ENCODE measurements at regions not wholly inside any gene's neighbourhood (a gene's known extent, or its start where the extent isn't known, plus 50 kb on each side); places are given as distances from the start of the nearest gene placed in this dataset.
"Not testable (repeated sequence)": the region's sequence is repeated elsewhere in the genome, so short reads cannot be mapped to it uniquely, and the experiment has no call there.

DNA sequence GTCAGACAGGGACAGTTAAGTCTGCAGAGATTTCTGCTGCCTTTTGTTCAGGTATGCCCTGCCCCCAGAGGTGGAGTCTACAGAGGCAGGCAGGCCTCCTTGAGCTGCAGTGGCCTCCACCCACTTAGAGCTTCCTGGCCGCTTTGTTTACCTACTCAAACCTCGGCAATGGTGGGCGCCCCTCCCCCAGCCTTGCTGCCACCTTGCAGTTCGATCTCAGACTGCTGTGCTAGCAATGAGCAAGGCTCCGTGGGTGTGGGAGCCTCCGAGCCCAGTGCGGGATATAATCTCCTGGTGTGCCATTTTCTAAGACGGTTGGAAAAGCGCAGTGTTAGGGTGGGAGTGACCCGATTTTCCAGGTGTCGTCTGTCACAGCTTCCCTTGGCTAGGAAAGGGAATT, 465.7 kb upstream of the LRRC7 start:
- not testable (repeated sequence) for TF ChIP-seq POLR2AphosphoS5 (IDR thresholded peaks at IDR 0.05; ENCODE audit: low read depth)
- TF ChIP-seq, protein P1, sequence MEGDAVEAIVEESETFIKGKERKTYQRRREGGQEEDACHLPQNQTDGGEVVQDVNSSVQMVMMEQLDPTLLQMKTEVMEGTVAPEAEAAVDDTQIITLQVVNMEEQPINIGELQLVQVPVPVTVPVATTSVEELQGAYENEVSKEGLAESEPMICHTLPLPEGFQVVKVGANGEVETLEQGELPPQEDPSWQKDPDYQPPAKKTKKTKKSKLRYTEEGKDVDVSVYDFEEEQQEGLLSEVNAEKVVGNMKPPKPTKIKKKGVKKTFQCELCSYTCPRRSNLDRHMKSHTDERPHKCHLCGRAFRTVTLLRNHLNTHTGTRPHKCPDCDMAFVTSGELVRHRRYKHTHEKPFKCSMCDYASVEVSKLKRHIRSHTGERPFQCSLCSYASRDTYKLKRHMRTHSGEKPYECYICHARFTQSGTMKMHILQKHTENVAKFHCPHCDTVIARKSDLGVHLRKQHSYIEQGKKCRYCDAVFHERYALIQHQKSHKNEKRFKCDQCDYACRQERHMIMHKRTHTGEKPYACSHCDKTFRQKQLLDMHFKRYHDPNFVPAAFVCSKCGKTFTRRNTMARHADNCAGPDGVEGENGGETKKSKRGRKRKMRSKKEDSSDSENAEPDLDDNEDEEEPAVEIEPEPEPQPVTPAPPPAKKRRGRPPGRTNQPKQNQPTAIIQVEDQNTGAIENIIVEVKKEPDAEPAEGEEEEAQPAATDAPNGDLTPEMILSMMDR (IDR thresholded peaks at IDR 0.05; ENCODE audit: insufficient read depth, low read length), result not testable (repeated sequence)
- TF ChIP-seq, protein P2, sequence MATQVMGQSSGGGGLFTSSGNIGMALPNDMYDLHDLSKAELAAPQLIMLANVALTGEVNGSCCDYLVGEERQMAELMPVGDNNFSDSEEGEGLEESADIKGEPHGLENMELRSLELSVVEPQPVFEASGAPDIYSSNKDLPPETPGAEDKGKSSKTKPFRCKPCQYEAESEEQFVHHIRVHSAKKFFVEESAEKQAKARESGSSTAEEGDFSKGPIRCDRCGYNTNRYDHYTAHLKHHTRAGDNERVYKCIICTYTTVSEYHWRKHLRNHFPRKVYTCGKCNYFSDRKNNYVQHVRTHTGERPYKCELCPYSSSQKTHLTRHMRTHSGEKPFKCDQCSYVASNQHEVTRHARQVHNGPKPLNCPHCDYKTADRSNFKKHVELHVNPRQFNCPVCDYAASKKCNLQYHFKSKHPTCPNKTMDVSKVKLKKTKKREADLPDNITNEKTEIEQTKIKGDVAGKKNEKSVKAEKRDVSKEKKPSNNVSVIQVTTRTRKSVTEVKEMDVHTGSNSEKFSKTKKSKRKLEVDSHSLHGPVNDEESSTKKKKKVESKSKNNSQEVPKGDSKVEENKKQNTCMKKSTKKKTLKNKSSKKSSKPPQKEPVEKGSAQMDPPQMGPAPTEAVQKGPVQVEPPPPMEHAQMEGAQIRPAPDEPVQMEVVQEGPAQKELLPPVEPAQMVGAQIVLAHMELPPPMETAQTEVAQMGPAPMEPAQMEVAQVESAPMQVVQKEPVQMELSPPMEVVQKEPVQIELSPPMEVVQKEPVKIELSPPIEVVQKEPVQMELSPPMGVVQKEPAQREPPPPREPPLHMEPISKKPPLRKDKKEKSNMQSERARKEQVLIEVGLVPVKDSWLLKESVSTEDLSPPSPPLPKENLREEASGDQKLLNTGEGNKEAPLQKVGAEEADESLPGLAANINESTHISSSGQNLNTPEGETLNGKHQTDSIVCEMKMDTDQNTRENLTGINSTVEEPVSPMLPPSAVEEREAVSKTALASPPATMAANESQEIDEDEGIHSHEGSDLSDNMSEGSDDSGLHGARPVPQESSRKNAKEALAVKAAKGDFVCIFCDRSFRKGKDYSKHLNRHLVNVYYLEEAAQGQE (IDR thresholded peaks at IDR 0.05; ENCODE audit: insufficient replicate concordance, low read depth), result not testable (repeated sequence)

Data from HL-60 (cell line).